ENCODE measurements at regions not wholly inside any gene's neighbourhood (a gene's known extent, or its start where the extent isn't known, plus 50 kb on each side); places are given as distances from the start of the nearest gene placed in this dataset.
"Not testable (repeated sequence)": the region's sequence is repeated elsewhere in the genome, so short reads cannot be mapped to it uniquely, and the experiment has no call there.

- no peak for DNase-seq
Measured at GRCh38 chr1:56145581-56145980, 433.8 kb downstream of the PLPP3 start.

- no peak for DNase-seq
Measured at GRCh38 chr1:56142301-56142700, 437.1 kb downstream of the PLPP3 start.

- DNase-seq: no peak
Measured at GRCh38 chr1:56139836-56140235, 439.5 kb downstream of the PLPP3 start.

- no peak for DNase-seq
Measured at GRCh38 chr1:56137521-56138505, 441.6 kb downstream of the PLPP3 start.

GRCh38 chr1:56137090-56137489 lies 442.3 kb downstream of the PLPP3 start:
- no peak for DNase-seq

- no peak for DNase-seq
Measured at GRCh38 chr1:56135864-56136147, 443.6 kb downstream of the PLPP3 start.

- no peak for DNase-seq
Measured at GRCh38 chr1:56135069-56135863, 444.1 kb downstream of the PLPP3 start.

GRCh38 chr1:56133522-56134472 lies 445.6 kb downstream of the PLPP3 start:
- DNase-seq: no peak

- DNase-seq: no peak
Measured at GRCh38 chr1:56132520-56132919, 446.8 kb downstream of the PLPP3 start.

GRCh38 chr1:56129837-56130236 lies 449.5 kb downstream of the PLPP3 start:
- DNase-seq: no peak

- DNase-seq: no peak
Measured at GRCh38 chr1:56125316-56125715, 454.0 kb downstream of the PLPP3 start.

GRCh38 chr1:56123826-56124225 lies 455.5 kb downstream of the PLPP3 start:
- DNase-seq: no peak

GRCh38 chr1:56123421-56123820 lies 455.9 kb downstream of the PLPP3 start:
- DNase-seq: no peak

- DNase-seq: no peak
Measured at GRCh38 chr1:56120021-56120420, 459.3 kb downstream of the PLPP3 start.

GRCh38 chr1:56118676-56119075 lies 460.7 kb downstream of the PLPP3 start:
- not testable (repeated sequence) for DNase-seq

GRCh38 chr1:56115701-56116100 lies 463.7 kb downstream of the PLPP3 start:
- no peak for DNase-seq

GRCh38 chr1:56113679-56114078 lies 465.7 kb downstream of the PLPP3 start:
- no peak for DNase-seq

GRCh38 chr1:56107275-56107638 lies 472.1 kb downstream of the PLPP3 start:
- DNase-seq: no peak

GRCh38 chr1:56106531-56107274 lies 472.7 kb downstream of the PLPP3 start:
- no peak for DNase-seq

- no peak for DNase-seq
Measured at GRCh38 chr1:56105397-56105796, 474.0 kb downstream of the PLPP3 start.

- no peak for DNase-seq
Measured at GRCh38 chr1:56099766-56100265, 479.5 kb downstream of the PLPP3 start.

GRCh38 chr1:56098946-56099345 lies 480.4 kb downstream of the PLPP3 start:
- DNase-seq: no peak

Data from bone marrow (tissue), 2 donors.